ENCODE measurements at regions not wholly inside any gene's neighbourhood (a gene's known extent, or its start where the extent isn't known, plus 50 kb on each side); places are given as distances from the start of the nearest gene placed in this dataset.

DNA sequence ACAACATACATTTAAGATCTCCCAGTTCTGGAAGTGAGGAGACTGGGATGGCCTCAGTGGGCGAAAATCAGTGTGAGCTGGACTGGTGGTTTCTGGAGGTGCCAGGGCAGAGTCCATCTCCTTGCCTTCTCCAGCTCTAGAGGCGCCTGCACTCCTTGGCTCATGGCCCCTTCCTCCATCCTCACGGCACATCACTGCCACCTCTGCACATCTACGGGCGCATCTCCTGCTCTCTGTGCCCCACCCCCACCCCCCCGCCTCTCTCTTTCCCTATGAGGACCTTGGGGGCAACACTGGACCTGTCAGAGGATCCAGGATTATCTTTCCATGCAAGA is 62.8 kb upstream of the DIO3 start:
- no peak for DNase-seq

DNA sequence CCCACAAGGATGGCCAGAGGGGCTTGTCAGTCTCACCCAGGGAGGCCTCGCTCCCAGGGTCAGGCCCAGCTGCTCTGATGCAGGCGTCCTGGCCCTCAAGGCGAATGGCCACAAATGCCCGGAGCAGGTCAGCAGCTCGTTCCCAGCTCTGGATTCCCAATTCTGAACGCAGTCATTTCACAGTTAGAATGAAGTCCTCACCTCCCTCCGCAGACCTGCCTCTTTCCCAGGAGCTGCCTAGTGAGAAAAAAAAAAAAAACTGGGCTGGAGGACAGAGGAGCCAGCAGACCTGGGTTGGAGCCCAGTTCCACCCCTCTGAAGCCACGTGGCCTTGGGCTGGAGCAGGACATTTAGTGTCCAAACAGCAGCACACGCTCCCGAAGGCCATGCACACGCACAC is 62.2 kb upstream of the DIO3 start:
- no peak for DNase-seq

- DNase-seq = no peak
These were observed 61.8 kb upstream of the DIO3 start for GRCh38 chr14:101499513-101499912.

DNA sequence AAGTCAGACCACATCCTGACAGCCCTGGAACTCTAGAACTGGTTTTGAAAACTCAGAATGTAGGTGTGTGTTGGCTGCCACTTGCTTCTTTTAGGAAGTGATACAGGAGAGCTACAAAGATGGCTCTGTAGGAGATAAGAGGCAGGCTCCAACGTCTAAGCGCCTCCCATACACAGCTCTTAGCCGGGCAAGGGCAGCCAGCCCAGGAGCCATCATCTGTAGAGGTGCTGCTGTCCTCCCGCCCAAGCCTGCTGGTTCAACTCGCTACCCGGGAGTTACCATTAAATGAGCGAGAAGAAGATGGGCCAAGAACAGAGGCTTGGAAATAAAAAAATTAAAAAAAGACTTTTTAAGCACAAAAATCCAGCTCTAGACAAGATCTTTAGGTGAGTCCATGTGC is 61.2 kb upstream of the DIO3 start:
- no peak for DNase-seq

GRCh38 chr14:101500681-101501080 is 60.6 kb upstream of the DIO3 start:
- no peak for DNase-seq

DNA sequence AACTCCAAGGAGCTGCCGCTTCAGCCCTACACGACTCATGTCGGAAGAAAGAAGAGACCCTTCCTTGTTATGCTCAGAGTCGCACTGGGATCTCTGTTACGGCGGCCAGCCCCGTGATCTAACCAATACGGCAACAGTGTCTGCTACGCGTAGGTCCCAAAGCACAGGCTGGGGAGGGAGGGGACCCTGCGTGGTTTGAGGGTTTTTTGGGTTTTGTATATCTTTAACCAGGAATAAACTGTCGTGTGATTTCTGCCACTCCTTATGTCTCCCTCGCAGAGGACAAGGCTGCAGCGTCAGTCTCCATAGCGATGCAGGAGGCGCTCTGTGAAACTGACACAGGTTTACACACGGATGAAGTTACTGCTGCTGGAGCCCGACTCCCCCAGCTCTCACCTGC is 60.0 kb upstream of the DIO3 start:
- DNase-seq = no peak

DNA sequence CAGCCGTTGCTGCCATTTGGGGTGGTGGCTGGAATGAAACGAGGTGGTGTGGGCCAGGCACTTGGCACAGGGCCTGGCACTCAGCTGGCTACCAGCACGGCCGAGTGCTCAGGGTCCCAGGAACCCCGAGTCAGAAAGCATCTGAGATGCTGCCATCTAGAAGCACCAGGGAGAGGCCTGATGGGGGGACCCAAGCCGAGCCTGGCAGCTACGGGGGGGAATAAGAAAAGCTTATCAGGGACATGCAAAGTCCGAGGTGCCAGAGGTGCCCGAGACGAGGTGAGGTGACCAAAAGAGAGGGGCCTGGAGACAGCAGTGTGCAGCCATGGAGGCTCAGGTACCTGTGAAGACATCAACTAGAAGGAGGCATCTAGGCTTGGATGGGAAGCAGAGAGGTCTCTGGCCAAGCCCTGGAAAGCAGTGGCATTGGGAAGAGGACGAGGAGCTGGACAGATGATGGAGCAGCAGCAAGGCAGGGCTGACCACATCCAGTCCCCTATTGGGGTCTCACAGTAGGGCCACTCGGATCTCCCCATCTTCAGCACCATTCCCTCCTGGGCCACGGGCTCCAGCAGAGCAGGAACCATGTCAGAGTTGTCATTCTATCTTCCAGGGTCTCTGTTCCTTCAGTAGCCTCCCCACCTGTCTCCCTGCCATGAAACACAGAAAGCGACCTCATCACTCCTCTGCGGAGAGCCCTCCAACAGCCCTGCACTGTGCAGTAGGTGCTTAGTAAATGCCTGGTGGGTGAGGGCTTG is 59.3 kb upstream of the DIO3 start:
- DNase-seq = no peak

GRCh38 chr14:101502761-101503392 is 58.4 kb upstream of the DIO3 start:
- no peak for DNase-seq

- DNase-seq = no peak
These were observed 57.7 kb upstream of the DIO3 start for GRCh38 chr14:101503431-101504095.

DNA sequence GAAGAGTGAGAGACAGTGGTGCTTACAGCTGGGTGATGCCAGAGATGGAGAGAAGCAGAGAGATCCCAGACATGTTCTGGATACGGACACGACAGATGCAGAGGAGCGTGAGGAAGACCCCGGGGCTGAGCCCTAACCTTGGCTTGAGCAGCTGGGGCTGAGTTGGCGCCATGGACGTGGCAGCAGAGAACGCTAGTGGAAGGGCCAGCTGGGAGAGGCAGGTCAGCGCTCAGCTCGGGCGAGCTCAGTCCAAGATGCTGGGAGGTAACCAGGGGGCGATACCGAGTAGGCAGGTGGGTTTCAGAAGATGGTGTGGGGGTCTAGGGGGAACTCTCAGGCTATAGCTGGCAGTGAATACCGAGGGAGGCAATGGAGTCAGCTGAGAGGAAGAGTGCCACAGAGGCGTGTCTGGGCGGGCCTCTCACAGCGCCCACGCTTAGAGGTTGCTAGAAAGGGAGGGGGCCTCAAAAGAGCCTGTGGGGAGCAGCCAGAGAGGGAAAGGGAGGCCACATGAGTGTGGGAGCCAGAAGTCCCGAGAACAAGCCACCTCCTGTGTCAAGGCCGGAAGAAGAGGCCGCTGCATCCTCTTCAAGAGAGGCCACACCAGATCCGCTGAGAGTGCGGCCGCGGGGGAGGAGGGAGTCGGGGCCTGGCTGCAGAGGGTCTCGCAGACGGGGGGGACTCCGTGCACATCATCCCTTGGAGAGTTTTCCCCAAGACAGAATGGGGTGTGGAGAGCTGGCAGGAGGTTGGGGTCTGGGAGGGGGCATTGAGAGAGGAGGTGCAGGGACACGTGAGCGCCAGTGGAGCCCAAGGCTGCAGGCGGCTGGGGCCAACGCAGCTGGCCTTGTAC is 57.0 kb upstream of the DIO3 start:
- no peak for DNase-seq

DNA sequence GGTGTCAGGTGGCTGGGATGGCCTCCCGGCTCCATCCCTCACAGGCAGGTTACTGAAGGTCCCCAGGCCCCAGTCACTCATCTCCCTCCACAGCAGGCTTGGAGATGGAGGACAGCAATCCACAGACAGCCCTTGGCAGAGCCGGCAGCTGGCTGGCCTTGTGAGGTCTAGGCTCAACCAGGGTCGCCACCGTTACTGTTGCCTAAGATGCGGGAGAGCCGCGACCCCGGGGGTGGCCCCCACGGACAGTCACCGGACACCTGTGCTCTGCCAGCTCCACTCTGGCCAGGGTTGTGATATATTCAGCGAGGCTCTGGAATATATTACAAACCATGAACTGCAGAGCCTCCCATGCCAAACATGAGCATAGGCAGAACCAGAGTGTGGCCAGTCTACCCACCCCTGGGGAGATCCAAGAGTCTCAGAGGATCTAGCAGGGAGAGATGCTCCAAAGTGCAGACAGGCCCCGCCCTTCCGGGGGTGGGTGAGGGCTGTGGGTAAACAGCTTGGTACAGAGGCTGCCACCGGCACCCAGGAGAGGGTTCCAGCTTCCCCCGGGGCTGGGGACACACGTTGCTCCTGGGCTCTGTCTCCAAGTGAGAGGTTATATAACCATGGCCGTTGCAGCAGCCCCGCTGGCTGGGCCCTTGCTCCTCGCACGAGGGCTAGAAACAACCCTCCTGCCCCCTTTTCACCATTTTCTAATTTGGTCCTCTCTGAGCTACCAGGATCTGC is 55.9 kb upstream of the DIO3 start:
- DNase-seq = no peak

GRCh38 chr14:101506211-101506925 is 54.9 kb upstream of the DIO3 start:
- no peak for DNase-seq

- DNase-seq = no peak
These were observed 54.1 kb upstream of the DIO3 start for GRCh38 chr14:101506926-101507835.

DNA sequence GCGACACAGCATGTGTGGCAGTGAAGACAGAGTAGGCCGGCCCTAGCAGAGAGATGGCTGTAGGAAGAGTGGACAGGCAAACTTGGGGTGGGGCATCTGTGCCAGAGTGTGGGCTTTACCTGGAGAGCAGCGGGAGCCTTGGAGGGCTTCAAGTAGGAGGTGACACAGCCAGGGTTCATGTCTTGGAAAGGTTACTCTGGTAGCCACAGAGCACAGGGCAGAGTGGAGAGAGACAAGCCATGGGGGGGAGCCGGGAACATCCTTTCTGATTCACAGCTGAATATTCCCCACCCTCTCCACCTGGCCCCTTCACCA is 53.5 kb upstream of the DIO3 start:
- no peak for DNase-seq

- no peak for DNase-seq
These were observed 52.9 kb upstream of the DIO3 start for GRCh38 chr14:101508196-101508947.

- no peak for DNase-seq
These were observed 52.2 kb upstream of the DIO3 start for GRCh38 chr14:101508948-101509729.

DNA sequence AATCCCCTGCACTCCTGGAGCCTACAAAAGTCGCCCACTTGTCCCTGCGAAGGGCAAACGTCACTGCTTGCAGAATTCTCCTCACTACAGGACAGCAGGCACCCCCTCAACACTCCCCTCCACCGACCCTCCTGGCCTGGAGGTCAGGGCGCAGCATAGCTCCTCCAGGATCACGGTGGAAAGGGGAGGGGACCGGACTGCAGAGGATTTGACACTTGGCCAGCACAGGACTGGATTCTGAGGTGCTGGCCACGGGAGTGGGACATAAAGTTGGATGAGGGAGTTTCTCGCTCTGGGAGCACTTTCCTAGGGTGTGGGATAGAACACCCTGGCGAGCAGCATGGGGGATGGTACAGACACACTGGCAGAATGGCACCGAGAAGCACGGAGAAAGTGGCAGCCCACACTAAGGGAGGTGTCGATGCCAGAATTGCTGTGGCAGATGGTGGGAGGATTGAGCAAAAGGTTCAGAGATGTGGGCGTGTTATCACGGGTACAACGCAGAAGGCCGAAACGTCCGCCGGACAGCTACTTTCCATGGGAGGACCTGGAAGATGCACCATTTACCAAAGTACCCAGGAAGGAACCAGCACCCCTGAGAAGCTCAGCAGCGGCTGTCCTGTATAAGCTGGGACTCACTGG is 51.4 kb upstream of the DIO3 start:
- no peak for DNase-seq

DNA sequence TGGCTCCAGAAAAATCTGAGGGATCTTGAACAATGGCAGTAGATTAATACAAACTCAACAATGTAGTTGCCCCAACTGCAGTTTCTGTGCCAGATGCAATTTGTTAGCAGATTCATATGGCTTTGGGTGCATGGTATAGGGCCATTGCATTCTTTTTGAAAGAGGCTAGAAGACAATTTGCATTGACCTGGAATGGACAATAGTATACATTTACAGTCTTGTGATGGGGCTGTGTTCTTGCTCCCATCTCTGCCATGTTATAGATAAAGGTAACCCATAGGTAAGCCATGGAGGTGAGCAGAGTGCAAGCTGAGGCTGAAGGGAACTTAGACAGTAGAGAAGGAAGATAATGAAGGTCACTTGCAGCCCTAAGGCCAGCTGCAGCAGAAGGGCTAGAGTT is 50.1 kb upstream of the DIO3 start:
- DNase-seq = no peak

All from hematopoietic multipotent progenitor cell treated with erythropoietin and hydrocortisone succinate and interleukin-3 and kit ligand, for 6 days (in vitro differentiated cells).